CD4-positive, alpha-beta T cell (primary cell): ENCODE measurements at regions not wholly inside any gene's neighbourhood (a gene's known extent, or its start where the extent isn't known, plus 50 kb on each side); places are given as distances from the start of the nearest gene placed in this dataset.
"Not testable (repeated sequence)": the region's sequence is repeated elsewhere in the genome, so short reads cannot be mapped to it uniquely, and the experiment has no call there.

Experiments used
- ATAC-seq: fragments of 200-7000 bp; cut with Tn5 transposase; one replicate; pipeline ENCODE4 v1.10.0; 2022; ENCODE audit warnings: mild to moderate bottlenecking; ENCODE audit not compliant: poor library complexity
- CTCF ChIA-PET: fragments of 350-600 bp; sonication (Branson Sonifier 250); formaldehyde crosslinking; loops from one replicate; lab custom pipeline; 2021; ENCODE audit warnings: antibody characterized with exemption, inconsistent platforms; lab: Charles Lee
- POLR2A ChIA-PET: fragments of 350-600 bp; sonication (Branson Sonifier 250); formaldehyde crosslinking; loops from one replicate; lab custom pipeline; 2021; ENCODE audit warnings: antibody characterized with exemption, inconsistent platforms; lab: Charles Lee
- DNase-seq, 14 experiments: peaks; one replicate each; pipeline ENCODE4 v3.0.0-alpha.2; 2013 to 2020; ENCODE audit warnings: mixed read lengths in 2 of 14
- H3K27ac ChIP-seq, 2 donors: one replicate each; pipeline versions ENCODE4 v1.5.1 to v1.7.0; 2013; ENCODE audit warnings: low read length in 2 of 2, low read depth in 1 of 2, mild to moderate bottlenecking in 1 of 2
- H3K27me3 ChIP-seq, 2 experiments: 1 replicate in 1 of 2; 2 replicates in 1 of 2; pipeline versions ENCODE4 v1.6.1 to v1.7.0; 2013; ENCODE audit warnings: low read length in 2 of 2, control low read depth in 1 of 2, mild to moderate bottlenecking in 1 of 2, moderate library complexity in 1 of 2; ENCODE audit not compliant: insufficient read depth in 2 of 2, control insufficient read depth in 1 of 2
- H3K36me3 ChIP-seq: one replicate; pipeline ENCODE4 v1.6.1; 2013; ENCODE audit warnings: low read length, control low read depth; ENCODE audit not compliant: insufficient read depth
- H3K4me1 ChIP-seq: one replicate; pipeline ENCODE4 v1.6.1; 2013; ENCODE audit warnings: low read length, control low read depth; ENCODE audit not compliant: insufficient read depth
- H3K4me3 ChIP-seq: one replicate; pipeline ENCODE4 v1.5.1; 2013; ENCODE audit warnings: mild to moderate bottlenecking, low read length, moderate library complexity
- H3K9me3 ChIP-seq, 2 experiments: 1 replicate in 1 of 2; 2 replicates in 1 of 2; pipeline versions ENCODE4 v1.6.1 to v1.7.0; 2013; ENCODE audit warnings: low read length in 2 of 2, mild to moderate bottlenecking in 2 of 2, control low read depth in 1 of 2, moderate library complexity in 1 of 2; ENCODE audit not compliant: control insufficient read depth in 1 of 2, insufficient read depth in 1 of 2
- H3K27ac Mint-ChIP-seq: one replicate; pipeline ENCODE4 v1.8.0; 2020; ENCODE audit warnings: mixed read lengths
- H3K27me3 Mint-ChIP-seq: one replicate; pipeline ENCODE4 v1.8.0; 2021; ENCODE audit warnings: mixed read lengths
- H3K36me3 Mint-ChIP-seq: one replicate; pipeline ENCODE4 v1.8.0; 2021; ENCODE audit warnings: low read depth, mixed read lengths
- H3K4me1 Mint-ChIP-seq: one replicate; pipeline ENCODE4 v1.8.0; 2021; ENCODE audit warnings: low read depth, mixed read lengths
- H3K4me3 Mint-ChIP-seq: one replicate; pipeline ENCODE4 v1.8.0; 2020; ENCODE audit warnings: mild to moderate bottlenecking, mixed read lengths
- H3K9me3 Mint-ChIP-seq: one replicate; pipeline ENCODE4 v1.8.0; 2020; ENCODE audit warnings: mixed read lengths
- CTCF ChIP-seq: fragments of 200-600 bp; IDR thresholded peaks from one replicate; pipeline ENCODE4 v1.8.0; 2022; ENCODE audit warnings: antibody characterized with exemption, mild to moderate bottlenecking
- intact Hi-C, 2 experiments: fragments of 100-400 bp; cut with DNase I in 1 of 2; cut with micrococcal nuclease in 1 of 2; formaldehyde crosslinking; loops; one replicate each; pipeline versions ENCODE4 v1.15.1 to v1.9.0; 2023 to 2025; cut with DNase I, micrococcal nuclease

- intact Hi-C loops: no loop called here
- H3K4me3 ChIP-seq: no peak overlapping the region
- TF ChIP-seq CTCF: no peak
- Mint-ChIP-seq H3K27ac (no peak overlapping the region), H3K9me3 (peaks cover 6% of the 10 kb centered on the region), H3K27me3 (peaks cover 5% of the 10 kb centered on the region), H3K4me3 (no peak overlapping the region), H3K4me1 (no peaks in the 10 kb centered on the region), H3K36me3 (no peaks in the 10 kb centered on the region)
- CTCF ChIA-PET: no interaction called here
- no peaks in the 10 kb centered on the region for H3K36me3 ChIP-seq
- H3K27me3 ChIP-seq: no peaks in the 10 kb centered on the region
- H3K9me3 ChIP-seq: peaks cover 0 to 3% of the 10 kb centered on the region in 2 experiments
- POLR2A ChIA-PET: no interaction called here
- H3K4me1 ChIP-seq: no peaks in the 10 kb centered on the region
- H3K27ac ChIP-seq: no peak overlapping the region
- DNase-seq: no peak
- ATAC-seq: no peak
Observed at GRCh38 chr16:13483121-13483520, 436.8 kb upstream of the ERCC4 start.

GRCh38 chr16:13489416-13489815, 430.5 kb upstream of the ERCC4 start:
- intact Hi-C loops, POLR2A ChIA-PET: not testable (repeated sequence)

GRCh38 chr16:13492046-13492445, 427.9 kb upstream of the ERCC4 start:
- intact Hi-C loops: no loop called here

More at GRCh38 chr16:13489416-13489815, 430.5 kb upstream of the ERCC4 start:
- H3K27me3 ChIP-seq, H3K4me1 ChIP-seq, H3K4me3 Mint-ChIP-seq, H3K36me3 Mint-ChIP-seq, DNase-seq, H3K27ac ChIP-seq, H3K4me3 ChIP-seq, CTCF ChIA-PET, H3K9me3 Mint-ChIP-seq, H3K36me3 ChIP-seq, H3K27ac Mint-ChIP-seq, H3K4me1 Mint-ChIP-seq, H3K9me3 ChIP-seq, ATAC-seq: not testable (repeated sequence)
- peaks cover 27% of the 10 kb centered on the region for H3K27me3 Mint-ChIP-seq

More at GRCh38 chr16:13492046-13492445, 427.9 kb upstream of the ERCC4 start:
- Histone ChIP-seq H3K27ac (no peak overlapping the region), H3K36me3 (no peaks in the 10 kb centered on the region), H3K4me3 (no peak overlapping the region), H3K4me1 (no peaks in the 10 kb centered on the region), H3K9me3 (peaks cover 0 to 3% of the 10 kb centered on the region in 2 experiments), H3K27me3 (no peaks in the 10 kb centered on the region)
- TF ChIP-seq CTCF: no peak
- Mint-ChIP-seq H3K9me3 (peaks cover 3% of the 10 kb centered on the region), H3K4me3 (no peak overlapping the region), H3K27ac (no peak overlapping the region), H3K36me3 (no peaks in the 10 kb centered on the region), H3K27me3 (peaks cover 27% of the 10 kb centered on the region), H3K4me1 (no peaks in the 10 kb centered on the region)
- DNase-seq: no peak
- ChIA-PET POLR2A (no interaction called here), CTCF (no interaction called here)
- ATAC-seq: no peak
